ENCODE measurements at regions not wholly inside any gene's neighbourhood (a gene's known extent, or its start where the extent isn't known, plus 50 kb on each side); places are given as distances from the start of the nearest gene placed in this dataset.

GRCh38 chr6:117191009-117191408, 74.3 kb upstream of the VGLL2 start:
- H3K27me3 ChIP-seq, result no peaks in the 10 kb centered on the region
- intact Hi-C loops (cut with DNase I), result loop anchor here in 6 of 10 donors (5.0 to 10.0 kb wide), 2 partner anchors 216 to 219 kb away; no protein-coding TSS in a partner anchor
- WGBS, 4 donors, result 71 to 77% (median 76%) methylated on average over 5 of the region's 5 CpGs

GRCh38 chr6:117191448-117191847, 73.9 kb upstream of the VGLL2 start:
- intact Hi-C loops (cut with DNase I), result loop anchor here in 6 of 10 donors (5.0 to 10.0 kb wide), 2 partner anchors 217 to 219 kb away; no protein-coding TSS in a partner anchor
- Histone ChIP-seq H3K27me3 (no peaks in the 10 kb centered on the region), H3K4me1 (no peaks in the 10 kb centered on the region), H3K36me3 (no peaks in the 10 kb centered on the region), H3K9me3 (peaks cover 0 to 5% (median 0%) of the 10 kb centered on the region in 12 donors), H3K4me3 (no peak overlapping the region), H3K27ac (no peak overlapping the region)
- no peak for DNase-seq
- TF ChIP-seq CTCF (IDR thresholded peaks at IDR 0.05) (no peak), POLR2A (IDR thresholded peaks at IDR 0.05) (no peak)
- no peak for ATAC-seq
- WGBS, 4 donors, result 84 to 96% (median 90%) methylated on average over 1 of the region's 1 CpG

More at GRCh38 chr6:117191009-117191408, 74.3 kb upstream of the VGLL2 start:
- TF ChIP-seq POLR2A (IDR thresholded peaks at IDR 0.05), result no peak
- no peak for TF ChIP-seq CTCF (IDR thresholded peaks at IDR 0.05)
- no peak for ATAC-seq
- Histone ChIP-seq H3K9me3 (peaks cover 0 to 5% (median 0%) of the 10 kb centered on the region in 12 donors), H3K36me3 (no peaks in the 10 kb centered on the region), H3K4me3 (no peak overlapping the region), H3K4me1 (no peaks in the 10 kb centered on the region), H3K27ac (no peak overlapping the region)
- DNase-seq, result no peak

GRCh38 chr6:117194271-117194670, 71.1 kb upstream of the VGLL2 start:
- no peaks in the 10 kb centered on the region for H3K27me3 ChIP-seq
- no peak overlapping the region for H3K27ac ChIP-seq
- intact Hi-C loops (cut with DNase I), result loop anchor here in 6 of 10 donors (5.0 to 10.0 kb wide), 2 partner anchors 219 to 222 kb away; no protein-coding TSS in a partner anchor
- peaks cover 0 to 7% (median 0%) of the 10 kb centered on the region in 12 donors for H3K4me1 ChIP-seq
- WGBS, 4 donors, result 34 to 53% (median 46%) methylated on average over 2 of the region's 2 CpGs
- no peak for DNase-seq
- H3K36me3 ChIP-seq, result no peaks in the 10 kb centered on the region
- peaks cover 0 to 5% (median 0%) of the 10 kb centered on the region in 12 donors for H3K9me3 ChIP-seq
- ATAC-seq, result no peak
- no peak overlapping the region for H3K4me3 ChIP-seq
- TF ChIP-seq CTCF (IDR thresholded peaks at IDR 0.05), result no peak
- TF ChIP-seq POLR2A (IDR thresholded peaks at IDR 0.05), result no peak

- no peaks in the 10 kb centered on the region for H3K36me3 ChIP-seq
- ATAC-seq (no peak), DNase-seq (no peak)
- no peak for TF ChIP-seq CTCF (IDR thresholded peaks at IDR 0.05)
- TF ChIP-seq POLR2A (IDR thresholded peaks at IDR 0.05), result no peak
- no peaks in the 10 kb centered on the region for H3K27me3 ChIP-seq
- intact Hi-C loops (cut with DNase I), result loop anchor here in 6 of 10 donors (5.0 to 10.0 kb wide), 2 partner anchors 220 to 223 kb away; no protein-coding TSS in a partner anchor
- H3K4me1 ChIP-seq, result peaks cover 0 to 12% (median 0%) of the 10 kb centered on the region in 12 donors
- no peak overlapping the region for H3K27ac ChIP-seq
- H3K9me3 ChIP-seq, result peaks cover 0 to 5% (median 0%) of the 10 kb centered on the region in 12 donors
- 51 to 65% (median 56%) methylated on average over 4 of the region's 4 CpGs for WGBS, 4 donors
- H3K4me3 ChIP-seq, result no peak overlapping the region
Observed at GRCh38 chr6:117194978-117195377, 70.4 kb upstream of the VGLL2 start.

Measured in heart left ventricle (tissue), 16 donors.